IPS DF 19.7 (cell line): ENCODE measurements at regions not wholly inside any gene's neighbourhood (a gene's known extent, or its start where the extent isn't known, plus 50 kb on each side); places are given as distances from the start of the nearest gene placed in this dataset.
"Not testable (repeated sequence)": the region's sequence is repeated elsewhere in the genome, so short reads cannot be mapped to it uniquely, and the experiment has no call there.

Experiments used
- DNase-seq: peaks from one replicate; pipeline ENCODE4 v3.0.0-alpha.2; 2013; ENCODE audit warnings: low read depth, low spot score

DNA sequence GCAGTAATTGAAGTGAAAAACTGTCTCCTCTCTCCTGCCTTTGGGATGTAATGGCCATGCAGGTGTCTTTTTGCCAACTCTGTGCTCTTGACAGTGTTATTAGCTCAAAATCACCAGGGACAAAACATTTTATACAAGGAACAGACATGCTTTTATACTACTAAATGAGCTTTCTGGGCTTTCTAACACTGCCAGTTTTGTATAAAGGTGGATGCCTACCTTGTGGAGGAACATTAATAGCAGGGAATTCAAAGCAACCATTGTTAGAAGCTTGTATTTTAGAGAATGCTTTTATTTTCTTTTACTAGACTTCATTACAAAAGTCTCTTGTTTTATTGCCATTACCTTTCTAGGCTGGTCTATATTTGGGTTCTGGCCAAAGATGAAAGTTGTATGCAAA lies 54.7 kb upstream of the ARSJ start:
- DNase-seq = no peak

DNA sequence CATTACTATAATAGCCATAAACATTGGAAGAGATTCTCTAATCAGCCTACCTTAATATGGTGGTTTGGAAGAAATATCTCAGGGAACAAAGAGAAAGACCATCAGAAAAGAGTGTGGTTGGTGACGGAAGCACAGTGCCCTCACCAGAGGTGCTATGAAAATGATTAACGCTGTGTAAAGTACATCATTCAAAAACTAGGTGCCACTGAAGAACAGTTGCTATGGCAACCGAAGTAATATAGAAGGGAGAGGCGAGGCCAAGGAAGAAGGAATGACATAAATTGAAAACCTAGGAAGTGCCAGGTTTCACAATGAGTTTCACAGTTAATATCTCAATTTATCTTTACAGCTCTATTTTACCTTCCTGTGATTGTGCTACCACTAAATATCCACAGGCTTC lies 57.0 kb upstream of the ARSJ start:
- no peak for DNase-seq

DNA sequence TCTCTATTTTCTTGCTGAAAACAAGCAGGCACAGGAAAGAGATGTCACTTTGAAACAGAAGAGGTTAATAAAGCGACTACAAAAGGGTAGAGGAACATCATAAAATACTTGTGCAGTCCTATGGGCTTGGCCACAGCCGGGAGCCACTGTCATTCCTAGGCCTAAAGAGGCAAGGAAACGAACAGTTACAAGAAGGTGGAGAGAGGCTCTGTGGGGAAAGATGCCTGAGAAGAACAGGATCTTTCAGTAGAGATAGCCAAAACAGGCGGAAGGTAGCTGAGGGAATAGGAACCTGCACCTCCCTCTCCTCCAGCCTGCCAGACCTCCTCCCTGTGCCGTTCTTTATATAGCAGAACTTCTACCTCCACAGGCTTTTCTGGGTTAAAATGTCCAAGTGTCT lies 57.4 kb upstream of the ARSJ start:
- no peak for DNase-seq

DNA sequence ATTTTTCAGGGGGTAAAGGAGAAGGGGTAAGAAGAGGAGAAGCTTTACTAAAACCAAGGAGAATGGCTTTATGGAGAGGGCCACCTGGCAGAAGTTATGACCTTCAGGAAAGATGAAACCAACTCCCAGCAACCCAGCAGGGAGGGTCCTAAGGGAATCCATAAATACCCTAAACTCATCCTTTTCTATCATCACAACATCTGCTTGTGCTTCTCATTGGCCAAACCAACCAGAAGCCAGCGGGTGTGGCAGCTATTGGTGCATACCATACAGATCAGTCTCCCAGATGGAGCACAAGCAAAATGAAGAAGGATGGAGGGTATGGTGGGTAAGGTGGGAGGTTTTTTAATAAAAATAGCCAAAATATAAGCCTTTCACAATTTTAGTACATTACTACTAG lies 58.5 kb upstream of the ARSJ start:
- no peak for DNase-seq

DNA sequence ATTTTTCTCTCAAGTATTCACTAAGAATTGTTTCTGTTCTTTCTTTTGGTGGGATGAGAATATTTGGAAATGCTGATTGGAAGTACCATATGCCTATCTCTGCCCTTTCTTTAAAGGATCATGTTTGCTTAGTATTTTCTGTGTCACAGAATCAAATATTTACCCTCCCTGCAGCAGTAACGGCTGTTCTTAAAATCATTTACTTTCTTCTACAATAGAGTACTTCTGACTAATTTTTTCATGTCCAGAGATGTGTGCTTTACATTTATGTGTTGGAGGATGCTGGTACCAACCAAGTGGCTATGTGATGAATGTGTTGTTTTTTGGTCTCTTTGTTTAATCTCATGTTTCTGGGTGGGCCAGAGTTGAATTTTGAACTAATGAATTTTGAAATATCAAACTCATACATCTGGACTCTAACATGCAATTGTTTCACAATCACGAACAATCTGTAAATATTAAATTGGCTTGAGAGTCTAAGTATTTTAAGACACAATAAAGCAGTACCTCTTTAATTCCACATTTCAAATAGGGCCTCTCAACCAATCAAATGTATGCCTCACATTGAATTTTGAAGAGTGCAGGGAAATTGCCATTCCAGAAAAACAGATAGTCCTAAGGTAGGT lies 59.4 kb upstream of the ARSJ start:
- no peak for DNase-seq

DNA sequence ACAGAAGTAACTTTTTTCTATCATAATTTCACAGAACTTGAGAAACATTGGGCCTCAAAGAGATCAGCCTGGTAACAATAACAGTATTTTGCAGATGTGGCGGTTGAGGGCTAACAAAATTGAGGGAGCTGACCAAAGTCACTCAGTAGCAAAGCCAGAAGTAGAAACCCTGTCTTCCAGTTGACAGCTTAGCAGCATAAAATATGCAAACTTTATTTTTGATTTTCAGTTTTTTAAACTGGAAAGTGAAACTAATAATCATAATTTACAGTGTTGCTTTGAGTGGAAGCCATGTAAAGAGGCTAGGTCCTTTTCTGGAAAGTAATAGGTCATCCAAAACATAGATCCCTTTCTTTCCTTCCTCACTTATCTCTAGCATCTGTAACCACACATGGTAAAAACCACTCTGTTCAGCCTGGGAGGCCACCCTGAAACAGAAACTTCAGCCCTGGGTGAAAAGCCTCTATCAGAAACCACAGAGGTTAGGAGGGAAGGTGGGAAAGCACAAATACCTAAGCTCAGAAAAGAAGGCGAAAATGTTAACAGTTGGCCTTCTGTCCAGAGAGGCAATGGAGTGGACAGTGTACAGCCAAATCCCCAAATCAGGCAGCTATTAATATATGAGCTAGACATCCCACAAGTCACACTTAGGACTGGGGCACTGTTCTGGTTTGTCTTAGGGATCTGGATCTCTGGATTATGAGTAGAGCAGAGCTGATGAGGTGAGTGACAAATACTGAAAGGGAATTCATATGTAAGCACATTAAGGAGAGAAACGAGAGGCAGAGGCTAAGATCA lies 61.1 kb upstream of the ARSJ start:
- no peak for DNase-seq

DNA sequence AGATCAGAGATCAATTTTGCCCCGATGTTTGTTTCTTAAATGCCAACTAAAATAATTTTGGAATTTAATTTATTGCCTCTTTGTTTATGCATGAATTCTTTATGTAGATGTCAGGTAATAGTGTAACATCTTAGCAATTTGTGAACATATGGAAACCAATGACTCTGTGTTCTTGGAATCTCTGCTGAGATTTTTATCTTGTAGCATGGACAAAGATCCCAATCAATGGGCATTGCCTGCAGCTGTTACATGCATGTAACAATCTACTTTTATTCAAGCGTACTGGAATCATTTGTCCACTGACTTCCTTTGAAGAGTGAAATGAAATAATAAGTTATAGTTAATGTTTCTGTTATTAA lies 61.6 kb upstream of the ARSJ start:
- DNase-seq = no peak

DNA sequence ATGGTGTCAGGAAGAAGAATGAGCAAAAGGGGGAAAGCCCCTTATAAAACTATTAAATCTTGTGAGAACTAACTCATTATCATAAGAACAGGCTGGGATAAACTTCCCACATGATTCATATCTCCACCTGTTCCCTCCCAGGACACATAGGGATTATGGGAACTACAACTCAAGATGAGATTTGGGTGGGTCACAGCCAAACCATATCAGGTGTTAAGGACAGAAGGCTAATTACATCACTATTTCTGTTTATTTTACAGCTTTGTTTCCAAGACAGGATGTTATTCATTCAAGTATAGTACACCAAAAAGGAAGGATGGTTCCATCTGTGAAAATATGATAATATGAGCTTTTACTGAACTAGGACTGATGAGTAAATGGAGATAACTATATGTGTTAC lies 63.7 kb upstream of the ARSJ start:
- DNase-seq = no peak

DNA sequence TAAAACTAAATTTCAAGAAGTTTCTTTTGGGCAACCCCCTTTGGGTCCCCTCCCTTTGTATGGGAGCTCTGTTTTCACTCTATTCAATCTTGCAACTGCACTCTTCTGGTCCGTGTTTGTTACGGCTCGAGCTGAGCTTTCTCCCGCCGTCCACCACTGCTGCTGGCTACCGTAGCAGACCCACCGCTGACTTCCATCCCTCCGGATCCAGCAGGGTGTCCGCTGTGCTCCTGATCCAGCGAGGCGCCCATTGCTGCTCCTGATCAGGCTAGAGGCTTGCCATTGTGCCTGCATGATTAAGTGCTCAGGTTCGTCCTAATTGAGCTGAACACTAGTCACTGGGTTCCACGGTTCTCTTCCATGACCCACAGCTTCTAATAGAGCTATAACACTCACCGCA lies 64.9 kb upstream of the ARSJ start:
- DNase-seq = not testable (repeated sequence)

DNA sequence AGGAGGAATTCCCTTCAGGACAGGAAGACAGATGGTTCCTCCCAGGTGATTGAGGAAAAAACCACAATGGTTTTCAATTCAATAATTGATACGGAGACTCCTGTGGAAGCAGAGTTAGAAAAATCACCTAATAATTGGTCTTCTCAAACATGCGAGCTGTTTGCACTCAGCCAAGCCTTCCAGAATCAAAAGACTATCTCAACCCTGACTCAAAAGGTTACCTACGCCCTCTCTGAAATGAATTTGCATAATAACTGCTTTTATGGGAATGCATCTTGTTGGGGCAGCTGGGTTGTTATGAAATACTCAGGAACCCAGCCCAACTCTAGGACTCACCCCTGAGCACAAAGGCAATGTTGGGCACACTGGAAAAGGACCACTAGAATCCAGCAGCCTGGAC lies 66.9 kb upstream of the ARSJ start:
- no peak for DNase-seq

DNA sequence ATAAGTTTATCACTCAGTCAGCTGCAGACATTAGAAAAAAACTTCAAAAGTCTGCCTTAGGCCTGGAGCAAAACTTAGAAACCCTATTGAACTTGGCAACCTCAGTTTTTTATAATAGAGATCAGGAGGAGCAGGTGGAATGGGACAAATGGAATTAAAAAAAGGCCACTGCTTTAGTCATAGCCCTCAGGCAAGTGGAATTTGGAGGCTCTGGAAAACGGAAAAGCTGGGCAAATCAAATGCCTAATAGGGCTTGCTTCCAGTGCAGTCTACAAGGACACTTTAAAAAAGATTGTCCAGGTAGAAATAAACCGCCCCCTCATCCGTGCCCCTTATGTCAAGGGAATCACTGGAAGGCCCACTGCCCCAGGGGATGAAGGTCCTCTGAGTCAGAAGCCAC lies 68.7 kb upstream of the ARSJ start:
- DNase-seq = not testable (repeated sequence)

DNA sequence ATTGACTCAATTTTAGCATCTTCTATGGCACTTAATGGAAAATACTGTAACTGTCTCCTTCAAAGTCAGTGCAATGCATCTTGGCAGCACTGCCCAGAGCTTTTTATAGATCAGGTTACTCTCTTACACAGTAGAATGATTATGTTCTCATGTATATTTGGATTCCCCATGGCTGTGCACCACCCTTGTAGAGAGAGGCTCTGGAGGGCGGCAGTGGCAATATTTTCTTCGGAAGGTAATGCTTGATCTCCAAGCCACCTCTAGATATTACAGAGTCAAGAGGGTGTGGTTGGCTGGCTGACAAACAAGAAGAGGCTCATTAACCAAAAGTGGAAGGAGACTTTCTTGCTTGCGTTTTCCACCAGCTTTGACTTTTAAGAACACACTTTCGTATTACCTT lies 72.8 kb upstream of the ARSJ start:
- no peak for DNase-seq

DNA sequence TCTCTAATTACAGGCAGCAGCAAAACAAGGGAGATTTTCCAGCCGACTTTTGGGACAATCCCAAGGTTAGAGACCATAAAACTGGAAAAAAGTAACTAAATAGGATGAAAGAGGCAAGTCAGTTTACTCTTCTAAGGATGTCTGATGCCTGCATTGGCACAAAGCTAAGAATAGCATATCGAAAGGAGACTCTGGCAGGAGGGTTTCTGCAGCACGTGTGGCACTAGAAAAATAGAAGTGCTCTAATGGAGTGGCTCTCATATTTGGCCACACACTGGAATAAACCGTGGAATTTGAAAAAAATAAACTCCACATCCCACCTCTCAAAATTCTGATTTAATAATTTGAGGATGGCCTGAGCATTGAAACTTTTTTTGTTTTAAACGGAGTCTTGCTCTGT lies 77.2 kb upstream of the ARSJ start:
- DNase-seq = no peak

DNA sequence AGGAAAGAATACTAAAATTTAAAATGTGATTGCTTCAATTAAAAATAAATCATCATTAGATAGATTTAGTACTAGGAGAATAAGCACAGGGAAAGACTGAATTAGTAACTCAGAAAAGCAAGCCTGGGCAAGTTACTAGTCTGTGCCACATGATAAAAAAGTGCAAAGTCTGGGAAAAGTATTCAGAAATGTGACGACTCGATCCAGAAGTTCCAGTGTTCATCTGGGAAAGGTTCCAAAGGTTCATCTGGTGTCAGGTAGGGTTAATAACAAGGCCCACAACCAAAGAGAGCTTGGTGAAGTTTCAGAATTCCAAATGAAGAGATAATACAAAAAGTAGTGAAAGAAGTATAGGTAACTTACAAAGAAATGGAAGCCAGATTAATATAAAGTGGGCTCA lies 78.3 kb upstream of the ARSJ start:
- DNase-seq = no peak

DNA sequence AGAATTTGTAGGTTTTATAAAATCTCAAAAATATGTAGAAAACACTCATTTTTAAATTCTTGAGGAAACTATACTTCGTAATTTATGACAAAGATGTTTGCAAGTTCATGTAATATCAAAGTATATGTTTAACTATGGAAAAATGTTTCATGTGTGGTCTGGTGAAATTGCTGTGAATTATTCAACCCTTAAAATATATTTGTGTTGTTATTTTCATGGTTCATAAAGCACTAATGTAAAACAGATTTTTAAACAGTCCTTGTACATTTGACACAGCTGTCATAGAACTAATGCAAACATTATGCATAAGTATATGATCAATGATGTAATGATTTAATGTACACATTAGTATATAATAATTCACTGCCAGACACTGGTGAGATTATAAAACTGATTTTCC lies 83.1 kb upstream of the ARSJ start:
- no peak for DNase-seq

DNA sequence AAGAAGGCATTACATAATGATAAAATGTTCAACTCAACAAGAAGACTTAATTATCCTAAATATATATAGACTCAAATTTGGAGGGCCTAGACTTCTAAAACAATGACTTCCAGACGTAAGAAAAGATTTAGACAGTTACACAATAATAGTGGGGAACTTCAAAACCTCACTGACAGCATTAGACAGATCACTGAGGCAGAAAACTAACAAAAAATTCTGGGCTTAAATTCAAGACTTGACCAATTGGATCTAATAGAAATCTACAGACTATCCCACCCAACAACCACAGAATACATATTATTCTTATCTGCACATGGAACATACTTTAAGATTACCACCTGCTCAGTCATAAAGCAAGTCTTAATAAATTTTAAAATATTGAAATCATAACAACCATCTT lies 93.3 kb upstream of the ARSJ start:
- DNase-seq = no peak

DNA sequence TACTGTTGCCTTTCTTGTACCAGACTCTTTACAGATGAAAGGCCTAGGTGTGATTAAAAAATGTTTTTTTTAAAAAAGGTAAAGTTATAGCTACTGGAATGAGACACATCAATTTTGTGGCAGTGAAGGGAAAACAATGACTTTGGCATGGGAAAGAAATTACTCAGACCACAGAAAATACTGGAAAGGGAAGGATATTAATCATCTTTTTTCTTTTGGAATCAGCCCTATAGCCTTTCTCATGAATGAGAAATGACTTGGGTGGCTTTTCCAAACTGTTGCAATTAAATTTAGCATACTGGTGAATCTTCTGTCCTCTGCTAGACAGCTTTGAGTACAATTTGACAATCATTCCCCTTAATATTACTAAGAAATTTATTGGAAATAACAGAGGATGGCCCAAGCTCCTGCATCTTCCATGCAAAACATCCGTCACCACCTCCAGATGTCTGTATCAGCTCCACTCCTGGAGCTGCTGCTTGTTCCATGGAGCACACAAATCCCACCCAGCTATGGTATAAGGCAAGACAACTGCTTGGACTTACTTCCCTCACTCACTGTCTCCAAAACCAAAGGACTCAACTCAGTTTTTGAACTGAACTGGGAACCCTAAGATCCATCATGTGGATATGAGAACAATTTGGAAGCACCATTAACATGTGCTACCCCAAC lies 97.6 kb upstream of the ARSJ start:
- DNase-seq = no peak

DNA sequence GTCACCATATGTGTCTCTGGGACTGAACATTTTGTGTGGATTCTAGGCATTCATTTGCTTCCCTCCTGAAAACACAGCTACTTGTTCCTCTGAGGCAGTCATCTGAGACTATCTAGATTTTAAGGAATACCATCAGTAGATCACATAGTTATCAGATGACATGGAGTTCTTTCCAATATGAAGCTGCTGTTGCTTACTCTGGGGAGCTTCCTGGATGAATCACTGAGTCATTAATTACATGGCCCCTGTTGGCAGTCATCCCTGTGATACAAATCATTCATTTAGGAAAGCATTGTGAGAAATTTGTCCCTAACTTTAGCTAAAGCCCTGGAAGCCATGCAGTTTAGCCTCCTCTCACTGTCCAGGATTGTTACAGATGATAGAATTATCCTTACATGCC lies 98.2 kb upstream of the ARSJ start:
- no peak for DNase-seq

DNA sequence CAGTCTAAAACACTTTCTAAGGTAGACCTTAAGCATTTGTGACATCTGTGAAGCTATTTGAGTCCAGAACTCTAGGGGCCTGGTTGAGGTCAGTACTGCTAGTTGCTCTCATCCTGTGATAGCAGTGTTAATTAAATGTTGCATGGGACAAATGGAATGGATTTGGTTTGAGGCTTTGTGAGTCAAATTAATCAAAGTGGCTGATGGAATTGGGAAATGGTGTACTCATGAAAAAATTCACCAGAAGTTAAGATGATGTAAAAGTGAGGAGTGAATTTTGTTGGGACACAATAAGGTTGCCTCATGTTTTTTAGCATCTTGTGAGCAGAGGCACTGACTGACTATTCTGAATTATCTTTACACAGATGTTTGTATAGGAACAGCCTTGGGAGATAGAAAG lies 99.2 kb upstream of the ARSJ start:
- DNase-seq = no peak

DNA sequence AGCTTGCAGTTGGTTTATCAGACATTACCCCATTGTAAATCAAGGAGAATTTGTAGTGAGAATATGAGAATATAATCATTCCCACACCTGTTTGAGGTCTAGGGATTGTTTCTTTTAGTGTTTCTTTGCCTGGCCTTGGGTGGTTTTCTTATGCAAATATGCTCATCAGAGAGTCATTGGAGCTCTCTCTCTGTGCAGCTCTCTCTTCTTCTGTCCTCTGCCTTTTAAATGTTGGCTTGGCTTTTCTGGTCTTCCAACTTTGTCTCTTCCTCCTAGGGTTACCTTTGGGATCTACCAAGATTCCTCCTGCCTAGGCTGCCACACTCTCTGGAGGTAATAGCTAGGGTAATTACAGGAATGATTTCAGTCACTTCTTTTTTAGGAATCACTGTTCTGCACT lies 102.3 kb upstream of the ARSJ start:
- peak; percentile 38 for DNase-seq

DNA sequence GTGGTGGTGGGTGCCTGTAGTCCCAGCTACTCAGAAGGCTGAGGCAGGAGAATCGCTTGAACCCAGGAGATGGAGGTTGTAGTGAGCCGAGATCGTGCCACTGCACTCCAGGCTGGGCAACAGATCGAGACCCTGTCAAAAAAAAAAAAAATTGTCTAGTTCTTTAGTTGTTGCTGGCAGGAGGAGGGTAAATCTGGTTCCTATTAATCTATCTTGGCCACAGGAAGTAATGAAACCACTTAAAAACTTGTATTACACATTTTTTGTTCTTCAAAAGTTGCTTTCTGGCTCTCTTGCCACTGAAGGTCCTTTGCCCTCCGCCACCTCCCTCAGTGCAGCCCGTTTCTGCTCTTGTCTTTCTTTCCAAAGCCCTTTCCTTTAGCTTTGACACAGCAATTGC lies 102.9 kb upstream of the ARSJ start:
- DNase-seq = no peak

DNA sequence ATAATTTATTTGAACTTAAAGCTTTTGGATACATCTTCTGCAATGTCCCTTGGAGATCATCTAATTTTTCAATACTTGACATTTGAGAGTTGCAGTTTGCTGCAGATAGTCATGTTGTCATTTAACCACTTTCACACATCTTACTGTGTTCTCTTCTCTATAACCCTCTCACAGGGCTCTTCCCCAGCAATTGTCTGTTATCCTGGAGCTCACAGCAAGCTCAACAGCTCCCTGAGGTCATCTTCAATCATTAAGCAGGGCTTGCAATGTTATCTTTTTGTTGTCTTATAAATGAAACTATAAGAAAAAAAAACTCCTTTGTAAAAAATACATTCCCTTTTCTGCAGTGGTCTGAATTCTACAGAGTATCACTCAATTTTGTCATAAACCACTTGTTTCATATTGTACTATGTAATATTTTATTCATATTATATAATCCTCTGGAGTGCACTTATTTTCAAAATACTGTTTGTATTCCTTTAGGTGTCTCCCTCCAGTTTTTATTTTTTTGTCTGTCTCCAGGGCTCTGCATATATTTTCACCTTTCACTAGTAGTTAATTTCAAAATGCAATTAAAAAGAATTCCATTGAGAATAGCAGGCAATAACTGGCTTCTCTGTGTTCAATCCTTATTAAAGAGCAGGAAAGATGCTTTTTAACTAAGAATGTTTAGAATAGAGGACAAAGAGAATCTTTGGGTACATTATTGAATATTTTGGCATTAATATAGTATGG lies 106.3 kb upstream of the ARSJ start:
- no peak for DNase-seq
